Sigmoid colon (tissue), 6 donors: ENCODE measurements at regions not wholly inside any gene's neighbourhood (a gene's known extent, or its start where the extent isn't known, plus 50 kb on each side); places are given as distances from the start of the nearest gene placed in this dataset.

Source experiments
- DNase-seq: peaks from one replicate; pipeline ENCODE4 v3.0.0-alpha.2; 2019
- H3K27ac ChIP-seq, 4 donors: fragments of 200-600 bp; sonication (generic); one replicate each; pipeline ENCODE4 v1.5.1; 2016 to 2019; ENCODE audit warnings: mild to moderate bottlenecking in 1 of 4
- H3K27me3 ChIP-seq, 3 donors: fragments of 200-600 bp; sonication (generic); one replicate each; pipeline ENCODE4 v1.5.1; 2019; ENCODE audit warnings: mild to moderate bottlenecking in 1 of 3
- H3K36me3 ChIP-seq, 4 donors: fragments of 200-600 bp; sonication (generic); one replicate each; pipeline ENCODE4 v1.5.1; 2016 to 2019
- H3K4me1 ChIP-seq, 4 donors: fragments of 200-600 bp; sonication (generic); one replicate each; pipeline ENCODE4 v1.5.1; 2017 to 2019
- H3K4me3 ChIP-seq, 4 donors: fragments of 200-600 bp; sonication (generic); one replicate each; pipeline ENCODE4 v1.5.1; 2017 to 2019; ENCODE audit warnings: mild to moderate bottlenecking in 2 of 4, moderate library complexity in 1 of 4
- H3K9me3 ChIP-seq, 4 donors: fragments of 200-600 bp in 3 of 4; sonication (generic) in 3 of 4; one replicate each; pipeline versions ENCODE4 v1.5.1 to v1.6.1; 2013 to 2019
- CTCF ChIP-seq, 4 experiments: fragments of 450-650 bp in 3 of 4; fragments of 200-600 bp in 1 of 4; IDR thresholded peaks; one replicate each; pipeline ENCODE4 v1.5.1; 2016 to 2019; ENCODE audit warnings: antibody characterized with exemption in 4 of 4, mild to moderate bottlenecking in 3 of 4, moderate library complexity in 2 of 4
- EP300 ChIP-seq, 4 donors: sonication (generic); formaldehyde crosslinking; IDR thresholded peaks; one replicate each; pipeline ENCODE4 v1.6.1; 2017; ENCODE audit warnings: antibody characterized with exemption in 4 of 4
- POLR2A ChIP-seq, 2 donors: fragments of 450-650 bp; IDR thresholded peaks; one replicate each; pipeline ENCODE4 v1.6.1; 2016; ENCODE audit warnings: antibody characterized with exemption in 2 of 2, mild to moderate bottlenecking in 2 of 2, moderate library complexity in 2 of 2
- POLR2AphosphoS5 ChIP-seq, 4 donors: sonication (generic); formaldehyde crosslinking; IDR thresholded peaks; one replicate each; pipeline ENCODE4 v1.6.1; 2017; ENCODE audit warnings: antibody characterized with exemption in 4 of 4
- WGBS, 2 donors: extraction: QIAGEN DNeasy Blood & Tissue Kit; methylation state at CpG; one replicate each; pipeline ENCODE4 v1.1.7; 2013; 5-methylcytosine and 5-hydroxymethylcytosine counted together
- intact Hi-C: fragments of 100-400 bp; cut with DNase I; formaldehyde crosslinking; loops from one replicate; pipeline ENCODE4 v1.15.1; 2023
- donor health status: healthy with polysubstance abuse.
- donor health status: healthy.

GRCh38 chr1:218525031-218525430 lies 179.9 kb downstream of the TGFB2 start:
- Histone ChIP-seq H3K27ac (no peak overlapping the region), H3K4me3 (no peak overlapping the region), H3K36me3 (no peaks in the 10 kb centered on the region), H3K27me3 (no peaks in the 10 kb centered on the region), H3K4me1 (peaks cover 0 to 8% (median 0%) of the 10 kb centered on the region in 4 donors), H3K9me3 (no peaks in the 10 kb centered on the region)
- DNase-seq, result no peak
- intact Hi-C loops, result no loop called here
- WGBS, 2 donors, result 37 to 47% methylated on average over 6 of the region's 6 CpGs
- no peak for TF ChIP-seq POLR2A (IDR thresholded peaks at IDR 0.05)
- TF ChIP-seq POLR2AphosphoS5 (IDR thresholded peaks at IDR 0.05), result no peak
- TF ChIP-seq EP300 (IDR thresholded peaks at IDR 0.05), result no peak
- TF ChIP-seq CTCF (IDR thresholded peaks at IDR 0.05), result no peak

- 76 to 79% methylated on average over 3 of the region's 3 CpGs for WGBS, 2 donors
- TF ChIP-seq POLR2A (IDR thresholded peaks at IDR 0.05) (no peak), EP300 (IDR thresholded peaks at IDR 0.05) (no peak), CTCF (IDR thresholded peaks at IDR 0.05) (no peak), POLR2AphosphoS5 (IDR thresholded peaks at IDR 0.05) (no peak)
- intact Hi-C loops, result no loop called here
- Histone ChIP-seq H3K4me3 (no peak overlapping the region), H3K4me1 (peaks cover 0 to 8% (median 0%) of the 10 kb centered on the region in 4 donors), H3K27ac (no peak overlapping the region), H3K36me3 (no peaks in the 10 kb centered on the region), H3K27me3 (no peaks in the 10 kb centered on the region), H3K9me3 (no peaks in the 10 kb centered on the region)
- no peak for DNase-seq
Observed at GRCh38 chr1:218525451-218526197, 180.5 kb downstream of the TGFB2 start.

- 22 to 61% methylated on average over 1 of the region's 1 CpG for WGBS, 2 donors
- intact Hi-C loops, result no loop called here
- no peak for DNase-seq
Observed at GRCh38 chr1:218526198-218526580, 181.1 kb downstream of the TGFB2 start.

GRCh38 chr1:218527737-218528136 lies 182.6 kb downstream of the TGFB2 start:
- Histone ChIP-seq H3K27ac (no peak overlapping the region), H3K9me3 (no peaks in the 10 kb centered on the region), H3K4me3 (no peak overlapping the region), H3K36me3 (no peaks in the 10 kb centered on the region), H3K4me1 (peaks cover 0 to 8% (median 0%) of the 10 kb centered on the region in 4 donors), H3K27me3 (no peaks in the 10 kb centered on the region)
- intact Hi-C loops, result no loop called here
- no peak for DNase-seq
- WGBS, 2 donors, result 63 to 80% methylated on average over 3 of the region's 3 CpGs
- TF ChIP-seq POLR2A (IDR thresholded peaks at IDR 0.05), result no peak
- TF ChIP-seq POLR2AphosphoS5 (IDR thresholded peaks at IDR 0.05), result no peak
- no peak for TF ChIP-seq CTCF (IDR thresholded peaks at IDR 0.05)
- no peak for TF ChIP-seq EP300 (IDR thresholded peaks at IDR 0.05)

More at GRCh38 chr1:218526198-218526580, 181.1 kb downstream of the TGFB2 start:
- no peaks in the 10 kb centered on the region for H3K27me3 ChIP-seq
- H3K4me1 ChIP-seq, result peaks cover 0 to 8% (median 0%) of the 10 kb centered on the region in 4 donors
- H3K9me3 ChIP-seq, result no peaks in the 10 kb centered on the region
- H3K36me3 ChIP-seq, result no peaks in the 10 kb centered on the region
- no peak overlapping the region for H3K4me3 ChIP-seq
- no peak overlapping the region for H3K27ac ChIP-seq
- no peak for TF ChIP-seq POLR2AphosphoS5 (IDR thresholded peaks at IDR 0.05)

- intact Hi-C loops, result no loop called here
- no peaks in the 10 kb centered on the region for H3K27me3 ChIP-seq
- TF ChIP-seq POLR2AphosphoS5 (IDR thresholded peaks at IDR 0.05) (no peak), POLR2A (IDR thresholded peaks at IDR 0.05) (no peak), EP300 (IDR thresholded peaks at IDR 0.05) (no peak), CTCF (IDR thresholded peaks at IDR 0.05) (no peak)
- H3K4me3 ChIP-seq, result no peak overlapping the region
- DNase-seq, result no peak
- H3K36me3 ChIP-seq, result no peaks in the 10 kb centered on the region
- WGBS, 2 donors, result 57 to 71% methylated on average over 6 of the region's 6 CpGs
- H3K9me3 ChIP-seq, result no peaks in the 10 kb centered on the region
- no peak overlapping the region for H3K27ac ChIP-seq
- peaks cover 0 to 4% (median 0%) of the 10 kb centered on the region in 4 donors for H3K4me1 ChIP-seq
Observed at GRCh38 chr1:218529646-218530300, 184.6 kb downstream of the TGFB2 start.
